NCI-H128 (cell line): ENCODE measurements at regions not wholly inside any gene's neighbourhood (a gene's known extent, or its start where the extent isn't known, plus 50 kb on each side); places are given as distances from the start of the nearest gene placed in this dataset.

Source experiments
- DNase-seq: peaks from one replicate; lab custom pipeline; 2025; ENCODE audit not compliant: unreplicated experiment; lab: John Stamatoyannopoulos, UW

- no peak for DNase-seq
Measured at GRCh38 chr5:158170534-158170933, 311.6 kb upstream of the CLINT1 start.

DNA sequence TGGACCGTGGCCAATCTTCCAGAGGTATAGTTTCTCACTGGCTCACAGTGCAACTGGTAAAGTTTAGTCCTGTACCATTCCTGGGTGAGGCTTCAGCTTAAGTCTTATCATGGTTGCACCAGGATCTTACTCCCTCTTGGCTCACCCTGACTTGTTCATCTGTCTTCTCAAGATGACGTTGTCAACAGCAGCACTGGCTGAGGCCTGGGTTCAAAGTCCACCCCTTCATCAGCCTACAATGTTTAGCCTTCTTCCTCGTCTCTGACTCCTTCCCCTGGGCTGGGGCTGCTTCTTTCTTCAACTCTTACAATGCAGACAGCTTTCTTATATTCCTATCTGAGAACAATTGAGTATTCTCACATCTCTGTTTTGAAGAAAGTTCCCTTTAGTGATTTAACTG is 311.1 kb upstream of the CLINT1 start:
- DNase-seq = no peak

DNA sequence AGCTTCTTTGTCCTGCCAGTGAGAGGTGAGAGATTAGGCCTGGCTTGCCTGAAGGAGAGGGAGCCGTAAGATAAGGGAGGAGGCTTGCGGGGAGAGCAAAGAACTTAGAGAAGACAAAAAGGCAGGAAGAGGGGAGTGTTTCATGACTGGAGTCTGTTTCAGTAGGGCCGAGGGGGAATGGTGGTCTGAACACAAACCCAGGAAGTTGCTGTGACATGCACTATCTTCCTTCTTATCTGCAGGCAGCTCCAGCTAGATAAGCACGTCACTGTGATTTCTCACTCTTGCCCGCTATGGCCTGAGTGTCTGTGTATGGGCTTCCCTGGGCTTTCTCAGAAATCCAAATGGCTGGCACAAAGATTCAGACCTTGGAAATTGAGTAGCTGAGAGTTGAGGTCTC is 307.5 kb upstream of the CLINT1 start:
- DNase-seq = no peak

DNA sequence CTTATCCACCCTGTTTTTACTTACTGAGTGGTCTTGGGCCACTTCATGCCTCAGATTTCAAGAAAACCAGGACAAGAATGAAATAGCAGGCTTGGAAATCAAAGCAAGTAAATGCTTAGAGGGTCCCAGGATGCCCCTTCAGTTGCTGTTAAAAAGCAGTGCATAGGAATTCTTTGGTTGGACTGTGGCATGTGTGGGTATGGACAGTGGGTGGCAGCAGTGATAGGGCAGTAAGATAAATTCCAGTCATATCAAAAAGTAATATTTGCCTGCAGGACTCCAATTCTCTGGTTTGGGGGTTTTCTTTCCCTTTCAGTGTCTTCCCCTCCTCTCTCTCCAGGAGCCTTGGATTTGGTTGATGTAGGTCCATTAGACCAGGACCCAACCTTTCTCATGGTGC is 306.7 kb upstream of the CLINT1 start:
- DNase-seq = no peak

GRCh38 chr5:158164296-158165047 is 305.5 kb upstream of the CLINT1 start:
- no peak for DNase-seq

DNA sequence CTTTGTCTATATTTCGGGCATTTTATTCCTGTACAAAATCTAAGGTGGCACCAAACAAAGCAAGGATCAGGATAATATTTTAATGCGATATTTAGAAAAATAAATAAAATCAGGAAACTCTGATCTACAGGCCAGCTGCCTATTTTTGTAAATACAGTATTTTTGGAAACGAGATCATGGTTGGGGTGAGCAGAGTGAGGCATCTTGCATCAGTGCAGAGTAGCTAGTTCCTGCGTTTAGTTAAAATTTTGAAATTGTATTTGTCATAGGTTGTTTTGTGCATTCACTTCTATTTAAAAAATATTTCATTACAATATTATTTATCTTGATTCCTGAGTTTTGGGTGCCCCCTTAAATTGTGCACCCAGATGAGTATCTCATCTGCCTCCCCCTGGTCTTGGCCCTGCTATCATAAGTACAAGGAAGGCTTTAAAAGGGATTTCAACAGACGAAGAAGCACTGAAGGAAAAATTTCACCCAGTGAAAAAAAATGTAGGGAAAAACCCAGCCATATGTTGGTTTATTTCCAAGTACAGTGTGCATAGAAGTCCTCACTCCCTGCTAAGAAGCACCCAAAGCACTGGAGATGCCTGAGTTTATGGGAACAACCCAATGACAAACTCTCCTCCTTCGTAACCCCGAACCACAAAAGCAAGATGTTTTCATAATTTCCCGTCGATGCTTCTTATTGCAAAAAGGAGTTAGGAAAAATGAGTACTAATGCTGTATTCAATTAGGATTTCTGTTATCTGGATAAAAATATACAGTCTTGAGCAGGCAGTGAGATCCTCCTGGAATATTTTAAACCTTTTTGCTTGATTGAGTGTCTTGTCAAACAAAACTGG is 304.7 kb upstream of the CLINT1 start:
- no peak for DNase-seq

- DNase-seq = no peak
Measured at GRCh38 chr5:158162479-158163034, 303.6 kb upstream of the CLINT1 start.

GRCh38 chr5:158162026-158162425 is 303.1 kb upstream of the CLINT1 start:
- no peak for DNase-seq

DNA sequence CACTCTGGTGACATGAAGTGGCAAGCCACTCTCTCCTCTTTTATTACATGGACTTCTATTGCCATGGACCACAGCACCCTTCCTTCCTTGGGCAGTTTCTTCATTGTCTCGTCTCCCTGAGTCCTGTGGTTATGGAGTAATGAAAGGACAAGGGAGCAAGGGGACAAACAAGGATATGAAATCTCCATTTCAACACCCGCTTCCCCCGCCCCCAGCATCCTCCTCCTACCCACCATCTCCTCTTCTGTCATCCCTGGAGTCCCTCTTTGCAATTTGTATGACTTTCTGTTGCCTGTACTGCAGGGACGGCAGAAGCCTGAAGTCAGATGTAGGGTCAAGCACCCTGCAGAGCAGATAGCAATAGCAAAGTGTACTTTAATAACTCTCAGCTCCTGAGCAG is 300.7 kb upstream of the CLINT1 start:
- no peak for DNase-seq

DNA sequence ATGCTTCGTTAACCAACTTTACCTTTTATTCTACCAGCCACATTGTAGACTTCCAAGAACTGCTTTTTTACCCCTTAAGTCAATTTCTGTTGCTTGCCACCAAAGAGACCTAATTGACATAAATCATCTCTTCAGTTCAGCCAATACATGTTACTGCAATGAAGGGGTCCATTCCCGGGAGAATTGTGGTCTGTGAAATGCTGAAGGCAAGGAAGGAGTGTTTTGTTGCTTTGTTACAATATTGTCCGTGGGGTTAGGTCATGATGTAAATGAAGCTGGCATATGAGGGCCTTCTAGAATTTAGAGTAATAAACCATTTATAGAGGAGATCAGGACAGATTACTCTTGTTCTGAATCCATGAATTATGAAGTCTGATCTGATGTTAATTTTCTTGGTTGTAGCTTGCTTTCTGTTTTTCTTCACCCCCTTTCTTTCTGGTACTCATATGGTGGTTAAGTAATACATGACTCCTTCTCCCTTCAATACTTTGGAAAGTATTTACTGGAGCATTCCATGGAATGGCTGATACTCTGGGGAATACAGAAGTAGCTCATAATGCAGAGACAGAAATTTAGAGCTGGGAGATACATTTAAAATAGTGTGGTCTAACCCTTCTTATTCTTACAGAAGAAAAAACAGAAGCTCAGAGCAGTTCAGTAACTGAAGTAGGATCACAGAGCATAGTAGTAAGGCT is 297.0 kb upstream of the CLINT1 start:
- DNase-seq = no peak

GRCh38 chr5:158155067-158155466 is 296.1 kb upstream of the CLINT1 start:
- DNase-seq = no peak

GRCh38 chr5:158154226-158155005 is 295.5 kb upstream of the CLINT1 start:
- DNase-seq = no peak

- DNase-seq = no peak
Measured at GRCh38 chr5:158153508-158153907, 294.6 kb upstream of the CLINT1 start.

DNA sequence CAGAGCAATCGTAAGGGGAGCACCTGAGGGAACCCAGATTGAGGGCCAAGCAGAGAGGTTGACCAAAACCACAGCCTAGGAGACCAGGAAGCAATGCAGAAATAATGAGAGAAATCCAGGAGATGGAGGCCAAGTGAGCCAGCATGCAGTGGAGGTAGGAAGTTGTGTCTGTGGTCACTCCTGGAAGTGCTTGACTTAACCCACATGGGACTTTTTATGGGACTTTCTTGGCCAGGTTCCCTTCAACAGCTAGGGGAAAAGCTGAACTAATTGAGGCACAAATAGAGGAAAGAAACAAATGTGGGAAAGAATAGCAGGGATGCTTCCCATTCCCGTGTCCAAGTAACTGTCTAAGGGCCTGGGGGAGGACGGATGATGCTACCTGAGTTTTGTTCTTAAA is 293.2 kb upstream of the CLINT1 start:
- no peak for DNase-seq

GRCh38 chr5:158147227-158147626 is 288.3 kb upstream of the CLINT1 start:
- no peak for DNase-seq

DNA sequence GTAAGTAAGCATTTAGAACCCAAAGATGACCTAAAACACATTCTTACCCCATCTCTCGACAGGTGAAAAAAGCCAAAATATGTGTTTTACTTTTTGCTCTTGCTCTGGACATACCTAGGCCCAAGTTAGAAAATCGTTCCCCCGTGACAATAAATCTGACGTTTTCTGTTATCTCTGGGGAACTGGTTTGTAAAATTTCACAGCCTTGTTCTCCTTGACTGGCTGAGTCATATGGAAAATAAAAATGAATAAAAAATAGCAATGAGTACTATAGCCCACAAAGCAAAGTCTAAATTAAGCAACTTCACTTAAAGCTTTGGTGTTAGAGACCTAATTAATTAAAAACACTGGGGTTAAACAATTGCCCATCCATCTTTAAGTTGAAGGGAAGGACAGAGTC is 286.9 kb upstream of the CLINT1 start:
- DNase-seq = no peak

- no peak for DNase-seq
Measured at GRCh38 chr5:158143081-158143480, 284.1 kb upstream of the CLINT1 start.

DNA sequence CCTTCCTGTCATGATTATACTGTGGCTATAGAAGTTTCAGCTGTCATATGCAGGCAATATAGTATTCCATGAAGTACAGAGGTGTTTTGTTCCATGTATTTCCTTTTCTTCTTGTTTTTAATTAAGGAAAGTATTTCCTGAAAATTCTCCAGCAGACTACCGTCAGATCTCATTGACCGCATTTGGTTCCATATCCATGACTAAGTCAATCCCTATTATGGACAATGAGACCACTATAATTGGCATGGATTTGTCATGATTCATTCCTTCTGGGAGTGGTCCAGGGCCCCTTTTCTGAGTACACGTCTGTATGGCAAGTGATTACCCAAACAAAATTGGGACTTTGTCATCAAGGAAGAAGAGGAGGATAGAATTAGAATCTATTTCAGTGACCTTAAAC is 283.2 kb upstream of the CLINT1 start:
- DNase-seq = no peak

DNA sequence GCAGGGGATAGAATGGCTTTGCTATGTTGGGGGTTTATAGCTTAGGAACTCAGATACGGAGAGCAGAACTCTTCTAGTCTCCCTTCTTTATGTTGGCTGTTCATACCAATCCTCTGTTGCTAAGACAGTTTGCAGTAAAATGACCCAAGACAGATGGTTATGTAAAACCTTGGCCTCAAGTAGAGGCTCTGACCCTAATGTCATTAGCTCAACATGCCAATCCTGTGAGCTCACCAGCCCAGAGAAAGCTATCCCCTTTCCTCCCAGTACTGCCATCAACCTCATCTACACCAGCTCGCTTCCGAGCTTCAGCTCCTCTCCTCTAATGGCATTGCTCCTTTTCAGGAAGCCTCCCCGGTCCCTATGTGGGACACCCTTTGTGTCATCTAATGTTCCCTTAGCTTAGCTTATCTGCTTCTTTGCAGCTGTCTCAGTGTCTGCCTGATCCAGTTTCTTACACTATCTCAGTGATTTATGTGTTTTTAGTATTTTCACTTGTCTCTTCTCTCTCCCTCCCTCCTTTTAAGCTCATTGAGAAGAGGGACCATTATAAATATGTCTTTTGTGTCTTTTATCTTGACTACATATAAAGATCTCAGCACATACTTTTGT is 281.3 kb upstream of the CLINT1 start:
- DNase-seq = no peak

- no peak for DNase-seq
Measured at GRCh38 chr5:158139161-158139560, 280.2 kb upstream of the CLINT1 start.
